HEK293T (cell line): ENCODE measurements at regions not wholly inside any gene's neighbourhood (a gene's known extent, or its start where the extent isn't known, plus 50 kb on each side); places are given as distances from the start of the nearest gene placed in this dataset.

Source experiments
- FOXK2 ChIP-seq: fragments of 450-650 bp; IDR thresholded peaks from 2 replicates; pipeline ENCODE4 v1.6.1; 2016; ENCODE audit warnings: mild to moderate bottlenecking
- FOXM1 ChIP-seq: fragments of 450-650 bp; IDR thresholded peaks from 2 replicates; pipeline ENCODE4 v1.6.1; 2017; ENCODE audit warnings: mild to moderate bottlenecking, borderline replicate concordance
- SUZ12 ChIP-seq: fragments of 450-650 bp; IDR thresholded peaks from 2 replicates; pipeline ENCODE4 v1.6.1; 2016; ENCODE audit warnings: mild to moderate bottlenecking

- TF ChIP-seq FOXM1 (no peak), FOXK2 (no peak), SUZ12 (no peak)
These were observed 179.1 kb downstream of the FAM170A start for GRCh38 chr5:119808474-119808873.
